ENCODE measurements at regions not wholly inside any gene's neighbourhood (a gene's known extent, or its start where the extent isn't known, plus 50 kb on each side); places are given as distances from the start of the nearest gene placed in this dataset.

- H3K9ac ChIP-seq (ENCODE audit: low read length) = no peak overlapping the region
- no peak overlapping the region for H3K4me2 ChIP-seq (ENCODE audit: low read length)
- TF ChIP-seq CTCF (IDR thresholded peaks at IDR 0.05; ENCODE audit: low read depth, low read length) (no peak), EZH2phosphoT487 (IDR thresholded peaks at IDR 0.05; ENCODE audit: low read depth) (no peak)
- no peaks in the 10 kb centered on the region for H3K9me3 ChIP-seq (ENCODE audit: insufficient read depth, low read length)
- H3K79me2 ChIP-seq (ENCODE audit: low read length) = no peaks in the 10 kb centered on the region
- no peaks in the 10 kb centered on the region for H3K4me1 ChIP-seq (ENCODE audit: low read length)
- H3K27ac ChIP-seq (ENCODE audit: low read length) = no peak overlapping the region
- H3K36me3 ChIP-seq (replicated peaks; ENCODE audit: low read depth, low read length) = no peaks in the 10 kb centered on the region
- H2AFZ ChIP-seq (ENCODE audit: low read depth, low read length) = no peak overlapping the region
- H4K20me1 ChIP-seq (ENCODE audit: insufficient read depth, low read length) = no peaks in the 10 kb centered on the region
- H3K27me3 ChIP-seq (ENCODE audit: low read depth, low read length) = no peaks in the 10 kb centered on the region
- H3K4me3 ChIP-seq (ENCODE audit: low read length) = no peak overlapping the region
These were observed 713.2 kb upstream of the GYPC start for GRCh38 chr2:125942585-125943424.

- H4K20me1 ChIP-seq (ENCODE audit: insufficient read depth, low read length) = no peaks in the 10 kb centered on the region
- no peak overlapping the region for H3K27ac ChIP-seq (ENCODE audit: low read length)
- H3K9ac ChIP-seq (ENCODE audit: low read length) = no peak overlapping the region
- no peaks in the 10 kb centered on the region for H3K4me1 ChIP-seq (ENCODE audit: low read length)
- H3K4me3 ChIP-seq (ENCODE audit: low read length) = no peak overlapping the region
- no peak overlapping the region; the same call in 1 of the 2 replicates for H2AFZ ChIP-seq (ENCODE audit: low read depth, low read length)
- H3K9me3 ChIP-seq (ENCODE audit: insufficient read depth, low read length) = no peaks in the 10 kb centered on the region
- H3K36me3 ChIP-seq (replicated peaks; ENCODE audit: low read depth, low read length) = no peaks in the 10 kb centered on the region
- H3K27me3 ChIP-seq (ENCODE audit: low read depth, low read length) = no peaks in the 10 kb centered on the region
- H3K79me2 ChIP-seq (ENCODE audit: low read length) = no peaks in the 10 kb centered on the region
- H3K4me2 ChIP-seq (ENCODE audit: low read length) = no peak overlapping the region
- no peak for TF ChIP-seq CTCF (IDR thresholded peaks at IDR 0.05; ENCODE audit: low read depth, low read length)
- no peak for TF ChIP-seq EZH2phosphoT487 (IDR thresholded peaks at IDR 0.05; ENCODE audit: low read depth)
These were observed 696.9 kb upstream of the GYPC start for GRCh38 chr2:125959047-125959446.

GRCh38 chr2:125961739-125962138 lies 694.2 kb upstream of the GYPC start:
- Histone ChIP-seq H3K4me2 (ENCODE audit: low read length) (no peak overlapping the region), H3K9me3 (ENCODE audit: insufficient read depth, low read length) (no peaks in the 10 kb centered on the region), H3K36me3 (replicated peaks; ENCODE audit: low read depth, low read length) (no peaks in the 10 kb centered on the region), H3K27me3 (ENCODE audit: low read depth, low read length) (no peaks in the 10 kb centered on the region), H2AFZ (ENCODE audit: low read depth, low read length) (no peak overlapping the region), H3K4me3 (ENCODE audit: low read length) (no peak overlapping the region), H3K79me2 (ENCODE audit: low read length) (no peaks in the 10 kb centered on the region), H3K4me1 (ENCODE audit: low read length) (no peaks in the 10 kb centered on the region), H3K27ac (ENCODE audit: low read length) (no peak overlapping the region), H3K9ac (ENCODE audit: low read length) (no peak overlapping the region), H4K20me1 (ENCODE audit: insufficient read depth, low read length) (no peaks in the 10 kb centered on the region)
- TF ChIP-seq EZH2phosphoT487 (IDR thresholded peaks at IDR 0.05; ENCODE audit: low read depth) (no peak), CTCF (IDR thresholded peaks at IDR 0.05; ENCODE audit: low read depth, low read length) (no peak)

- H3K27me3 ChIP-seq (ENCODE audit: low read depth, low read length) = no peaks in the 10 kb centered on the region
- H3K4me1 ChIP-seq (ENCODE audit: low read length) = no peaks in the 10 kb centered on the region
- H3K79me2 ChIP-seq (ENCODE audit: low read length) = no peaks in the 10 kb centered on the region
- no peak overlapping the region for H3K4me2 ChIP-seq (ENCODE audit: low read length)
- TF ChIP-seq CTCF (IDR thresholded peaks at IDR 0.05; ENCODE audit: low read depth, low read length) (no peak), EZH2phosphoT487 (IDR thresholded peaks at IDR 0.05; ENCODE audit: low read depth) (no peak)
- H3K4me3 ChIP-seq (ENCODE audit: low read length) = no peak overlapping the region
- no peaks in the 10 kb centered on the region for H3K36me3 ChIP-seq (replicated peaks; ENCODE audit: low read depth, low read length)
- no peak overlapping the region for H3K27ac ChIP-seq (ENCODE audit: low read length)
- no peak overlapping the region for H3K9ac ChIP-seq (ENCODE audit: low read length)
- no peaks in the 10 kb centered on the region for H3K9me3 ChIP-seq (ENCODE audit: insufficient read depth, low read length)
- no peak overlapping the region for H2AFZ ChIP-seq (ENCODE audit: low read depth, low read length)
- no peaks in the 10 kb centered on the region for H4K20me1 ChIP-seq (ENCODE audit: insufficient read depth, low read length)
These were observed 676.1 kb upstream of the GYPC start for GRCh38 chr2:125979886-125980285.
